Osteoblast (primary cell): ENCODE measurements at regions not wholly inside any gene's neighbourhood (a gene's known extent, or its start where the extent isn't known, plus 50 kb on each side); places are given as distances from the start of the nearest gene placed in this dataset.

Source experiments
- DNase-seq: peaks from one replicate; pipeline ENCODE4 v3.0.0; 2011; ENCODE audit warnings: low spot score, mixed read lengths; ENCODE audit not compliant: insufficient read length; ENCODE audit errors: missing footprints
- H2AFZ ChIP-seq: 2 replicates; pipeline ENCODE4 v1.6.0; 2011; ENCODE audit warnings: mild to moderate bottlenecking, low read length
- H3K27ac ChIP-seq: 2 replicates; pipeline ENCODE4 v1.5.1; 2011; ENCODE audit warnings: mild to moderate bottlenecking, low read depth, low read length, moderate library complexity
- H3K27me3 ChIP-seq: 2 replicates; pipeline ENCODE4 v1.6.0; 2012; ENCODE audit warnings: mild to moderate bottlenecking, control low read depth, inconsistent platforms, low read length, moderate library complexity; ENCODE audit not compliant: insufficient read depth
- H3K36me3 ChIP-seq: 2 replicates; pipeline ENCODE4 v1.5.1; 2011; ENCODE audit warnings: mild to moderate bottlenecking, low read length, control low read depth, moderate library complexity; ENCODE audit not compliant: insufficient read depth
- H3K4me1 ChIP-seq: 2 replicates; pipeline ENCODE4 v1.5.1; 2011; ENCODE audit warnings: mild to moderate bottlenecking, low read length, control low read depth, moderate library complexity; ENCODE audit not compliant: insufficient read depth
- H3K4me2 ChIP-seq: 2 replicates; pipeline ENCODE4 v1.6.0; 2011; ENCODE audit warnings: mild to moderate bottlenecking, low read length; ENCODE audit not compliant: insufficient read depth
- H3K4me3 ChIP-seq: fragments of 200-600 bp; sonication (generic); 3 replicates; pipeline ENCODE4 v1.5.1; 2012; ENCODE audit warnings: mild to moderate bottlenecking, low read length, inconsistent platforms; ENCODE audit not compliant: insufficient read depth
- H3K79me2 ChIP-seq: 2 replicates; pipeline ENCODE4 v1.6.0; 2012; ENCODE audit warnings: mild to moderate bottlenecking, low read length, control low read depth, inconsistent platforms; ENCODE audit not compliant: insufficient read depth
- H3K9me3 ChIP-seq: 2 replicates; pipeline ENCODE4 v1.5.1; 2011; ENCODE audit warnings: low read depth, low read length, control low read depth
- H4K20me1 ChIP-seq: 2 replicates; pipeline ENCODE4 v1.6.0; 2012; ENCODE audit warnings: mild to moderate bottlenecking, low read length, control low read depth; ENCODE audit not compliant: insufficient read depth
- CTCF ChIP-seq: IDR thresholded peaks from 2 replicates; pipeline ENCODE4 v1.5.1; 2011; ENCODE audit warnings: mild to moderate bottlenecking, low read depth, low read length, moderate library complexity; ENCODE audit errors: extremely low read depth

GRCh38 chr4:114316789-114317188 is 281.8 kb upstream of the UGT8 start:
- Histone ChIP-seq H3K27me3 (no peaks in the 10 kb centered on the region), H3K4me2 (no peak overlapping the region), H3K27ac (no peak overlapping the region), H3K4me1 (no peaks in the 10 kb centered on the region), H3K9me3 (no peaks in the 10 kb centered on the region), H4K20me1 (no peaks in the 10 kb centered on the region), H3K4me3 (no peak overlapping the region), H2AFZ (no peak overlapping the region), H3K79me2 (no peaks in the 10 kb centered on the region), H3K36me3 (no peaks in the 10 kb centered on the region)
- no peak for DNase-seq
- no peak for TF ChIP-seq CTCF

GRCh38 chr4:114317564-114317963 is 281.0 kb upstream of the UGT8 start:
- TF ChIP-seq CTCF = no peak
- Histone ChIP-seq H3K27me3 (no peaks in the 10 kb centered on the region), H3K36me3 (no peaks in the 10 kb centered on the region), H3K4me2 (no peak overlapping the region), H3K4me1 (no peaks in the 10 kb centered on the region), H2AFZ (no peak overlapping the region), H3K27ac (no peak overlapping the region), H3K79me2 (no peaks in the 10 kb centered on the region), H4K20me1 (no peaks in the 10 kb centered on the region), H3K9me3 (no peaks in the 10 kb centered on the region), H3K4me3 (no peak overlapping the region)
- no peak for DNase-seq

- Histone ChIP-seq H3K79me2 (no peaks in the 10 kb centered on the region), H3K4me3 (no peak overlapping the region), H3K4me1 (no peaks in the 10 kb centered on the region), H4K20me1 (no peaks in the 10 kb centered on the region), H3K9me3 (no peaks in the 10 kb centered on the region), H3K36me3 (no peaks in the 10 kb centered on the region), H3K27me3 (no peaks in the 10 kb centered on the region), H3K4me2 (no peak overlapping the region), H2AFZ (no peak overlapping the region), H3K27ac (no peak overlapping the region)
- TF ChIP-seq CTCF = no peak
- DNase-seq = no peak
Observed at GRCh38 chr4:114318309-114318708, 280.3 kb upstream of the UGT8 start.

GRCh38 chr4:114320126-114320525 is 278.5 kb upstream of the UGT8 start:
- Histone ChIP-seq H3K4me2 (no peak overlapping the region), H2AFZ (no peak overlapping the region), H3K27me3 (no peaks in the 10 kb centered on the region), H4K20me1 (no peaks in the 10 kb centered on the region), H3K4me1 (no peaks in the 10 kb centered on the region), H3K9me3 (no peaks in the 10 kb centered on the region), H3K27ac (no peak overlapping the region), H3K4me3 (no peak overlapping the region), H3K79me2 (no peaks in the 10 kb centered on the region), H3K36me3 (no peaks in the 10 kb centered on the region)
- no peak for DNase-seq
- no peak for TF ChIP-seq CTCF
